Dermis blood vessel endothelial cell (primary cell): ENCODE measurements at regions not wholly inside any gene's neighbourhood (a gene's known extent, or its start where the extent isn't known, plus 50 kb on each side); places are given as distances from the start of the nearest gene placed in this dataset.

ENCODE experiments used
- DNase-seq: peaks from one replicate; pipeline ENCODE4 v3.0.0; 2010

- DNase-seq = peak; percentile 66
These were observed 238.4 kb downstream of the SNCA start for GRCh38 chr4:89598602-89599001.

- no peak for DNase-seq
These were observed 241.7 kb downstream of the SNCA start for GRCh38 chr4:89595125-89595789.

- no peak for DNase-seq
These were observed 246.8 kb downstream of the SNCA start for GRCh38 chr4:89590128-89590527.

GRCh38 chr4:89588421-89588820 is 248.5 kb downstream of the SNCA start:
- no peak for DNase-seq

GRCh38 chr4:89587364-89587763 is 249.6 kb downstream of the SNCA start:
- DNase-seq = no peak

GRCh38 chr4:89586864-89587263 is 250.1 kb downstream of the SNCA start:
- DNase-seq = peak; percentile 47

GRCh38 chr4:89586318-89586717 is 250.6 kb downstream of the SNCA start:
- no peak for DNase-seq

- DNase-seq = no peak
These were observed 254.0 kb downstream of the SNCA start for GRCh38 chr4:89582756-89583505.

- no peak for DNase-seq
These were observed 257.2 kb downstream of the SNCA start for GRCh38 chr4:89579771-89580170.

GRCh38 chr4:89576246-89576645 is 260.7 kb downstream of the SNCA start:
- DNase-seq = no peak

GRCh38 chr4:89575840-89576239 is 261.1 kb downstream of the SNCA start:
- no peak for DNase-seq

- DNase-seq = no peak
These were observed 262.8 kb downstream of the SNCA start for GRCh38 chr4:89574176-89574575.

GRCh38 chr4:89573656-89574055 is 263.3 kb downstream of the SNCA start:
- no peak for DNase-seq

GRCh38 chr4:89572224-89572858 is 264.6 kb downstream of the SNCA start:
- DNase-seq = peak; percentile 93

GRCh38 chr4:89570931-89571330 is 263.3 kb upstream of the GPRIN3 start:
- no peak for DNase-seq

- DNase-seq = no peak
These were observed 260.3 kb upstream of the GPRIN3 start for GRCh38 chr4:89567936-89568335.

- no peak for DNase-seq
These were observed 255.8 kb upstream of the GPRIN3 start for GRCh38 chr4:89563431-89563830.

- DNase-seq = no peak
These were observed 255.1 kb upstream of the GPRIN3 start for GRCh38 chr4:89562746-89563145.

GRCh38 chr4:89561048-89561447 is 253.4 kb upstream of the GPRIN3 start:
- DNase-seq = no peak

GRCh38 chr4:89558147-89558546 is 250.5 kb upstream of the GPRIN3 start:
- DNase-seq = no peak

- peak; percentile 63 for DNase-seq
These were observed 249.2 kb upstream of the GPRIN3 start for GRCh38 chr4:89556601-89557305.

- no peak for DNase-seq
These were observed 243.6 kb upstream of the GPRIN3 start for GRCh38 chr4:89551191-89551590.

GRCh38 chr4:89549907-89550306 is 242.3 kb upstream of the GPRIN3 start:
- peak; percentile 93 for DNase-seq
